Gastrocnemius medialis (tissue), 4 donors: ENCODE measurements at regions not wholly inside any gene's neighbourhood (a gene's known extent, or its start where the extent isn't known, plus 50 kb on each side); places are given as distances from the start of the nearest gene placed in this dataset.

Experiments used
- CTCF ChIP-seq, 5 experiments: fragments of 450-650 bp in 3 of 5; fragments of 200-600 bp in 2 of 5; sonication (generic) in 2 of 5; IDR thresholded peaks in 4 of 5; conservative IDR thresholded peaks in 1 of 5; 1 replicate in 4 of 5; 2 replicates in 1 of 5; pipeline ENCODE4 v1.5.1; 2016 to 2019; ENCODE audit warnings: antibody characterized with exemption in 5 of 5, mild to moderate bottlenecking in 3 of 5, moderate library complexity in 3 of 5
- POLR2A ChIP-seq, 2 donors: fragments of 450-650 bp; IDR thresholded peaks; one replicate each; pipeline ENCODE4 v1.6.1; 2017; ENCODE audit warnings: antibody characterized with exemption in 2 of 2, mild to moderate bottlenecking in 2 of 2, moderate library complexity in 2 of 2

- no peak for TF ChIP-seq CTCF (IDR thresholded peaks at IDR 0.05 in 4 of 5, conservative IDR thresholded peaks at IDR 0.05 in 1 of 5)
- TF ChIP-seq POLR2A (IDR thresholded peaks at IDR 0.05) = no peak
Observed at GRCh38 chr12:124508381-124509079, 58.9 kb downstream of the NCOR2 start.
